ENCODE measurements at regions not wholly inside any gene's neighbourhood (a gene's known extent, or its start where the extent isn't known, plus 50 kb on each side); places are given as distances from the start of the nearest gene placed in this dataset.

- no peak for TF ChIP-seq EZH2phosphoT487 (conservative IDR thresholded peaks at IDR 0.05; ENCODE audit: low read length)
- no peak for TF ChIP-seq CTCF (IDR thresholded peaks at IDR 0.05; ENCODE audit: insufficient read depth, low read length, poor library complexity, severe bottlenecking)
- Histone ChIP-seq H2AFZ (ENCODE audit: low read depth, low read length, severe bottlenecking) (no peak overlapping the region), H3K36me3 (ENCODE audit: low read length) (no peaks in the 10 kb centered on the region), H3K27ac (ENCODE audit: low read depth, low read length) (no peak overlapping the region), H3K9me3 (ENCODE audit: insufficient read depth, low read length) (no peaks in the 10 kb centered on the region), H3K9me2 (replicated peaks; ENCODE audit: insufficient read depth, low read length) (no peaks in the 10 kb centered on the region), H3K4me2 (ENCODE audit: low read depth, low read length, poor library complexity, severe bottlenecking) (no peak overlapping the region), H3K9ac (ENCODE audit: low read length) (no peak overlapping the region), H3F3A (ENCODE audit: insufficient read depth) (no peaks in the 10 kb centered on the region), H3K4me3 (ENCODE audit: insufficient read depth, low read length, poor library complexity, severe bottlenecking) (no peak overlapping the region), H3K79me2 (ENCODE audit: insufficient read depth, low read length) (no peaks in the 10 kb centered on the region), H4K20me1 (ENCODE audit: low read depth, low read length) (no peaks in the 10 kb centered on the region), H3K27me3 (ENCODE audit: low read length) (no peaks in the 10 kb centered on the region)
Observed at GRCh38 chr9:81195206-81195605, 494.1 kb downstream of the TLE1 start.

GRCh38 chr9:81193362-81194339, 495.7 kb downstream of the TLE1 start:
- Histone ChIP-seq H4K20me1 (ENCODE audit: low read depth, low read length) (no peaks in the 10 kb centered on the region), H3K36me3 (ENCODE audit: low read length) (no peaks in the 10 kb centered on the region), H3K9ac (ENCODE audit: low read length) (no peak overlapping the region), H3K27ac (ENCODE audit: low read depth, low read length) (no peak overlapping the region), H3K79me2 (ENCODE audit: insufficient read depth, low read length) (no peaks in the 10 kb centered on the region), H3K4me3 (ENCODE audit: insufficient read depth, low read length, poor library complexity, severe bottlenecking) (no peak overlapping the region), H2AFZ (ENCODE audit: low read depth, low read length, severe bottlenecking) (no peak overlapping the region), H3K9me3 (ENCODE audit: insufficient read depth, low read length) (no peaks in the 10 kb centered on the region), H3K9me2 (replicated peaks; ENCODE audit: insufficient read depth, low read length) (no peaks in the 10 kb centered on the region), H3F3A (ENCODE audit: insufficient read depth) (no peaks in the 10 kb centered on the region), H3K27me3 (ENCODE audit: low read length) (no peaks in the 10 kb centered on the region), H3K4me2 (ENCODE audit: low read depth, low read length, poor library complexity, severe bottlenecking) (no peak overlapping the region)
- TF ChIP-seq CTCF (IDR thresholded peaks at IDR 0.05; ENCODE audit: insufficient read depth, low read length, poor library complexity, severe bottlenecking) (no peak), EZH2phosphoT487 (conservative IDR thresholded peaks at IDR 0.05; ENCODE audit: low read length) (no peak)

- H3K27ac ChIP-seq (ENCODE audit: low read depth, low read length): no peak overlapping the region
- no peaks in the 10 kb centered on the region for H3K79me2 ChIP-seq (ENCODE audit: insufficient read depth, low read length)
- H3K9ac ChIP-seq (ENCODE audit: low read length): no peak overlapping the region
- H3K27me3 ChIP-seq (ENCODE audit: low read length): no peaks in the 10 kb centered on the region
- no peak overlapping the region for H3K4me2 ChIP-seq (ENCODE audit: low read depth, low read length, poor library complexity, severe bottlenecking)
- H3K9me3 ChIP-seq (ENCODE audit: insufficient read depth, low read length): no peaks in the 10 kb centered on the region
- no peaks in the 10 kb centered on the region for H4K20me1 ChIP-seq (ENCODE audit: low read depth, low read length)
- no peak overlapping the region for H2AFZ ChIP-seq (ENCODE audit: low read depth, low read length, severe bottlenecking)
- H3K4me3 ChIP-seq (ENCODE audit: insufficient read depth, low read length, poor library complexity, severe bottlenecking): no peak overlapping the region
- H3K9me2 ChIP-seq (replicated peaks; ENCODE audit: insufficient read depth, low read length): no peaks in the 10 kb centered on the region
- no peaks in the 10 kb centered on the region for H3K36me3 ChIP-seq (ENCODE audit: low read length)
- no peak for TF ChIP-seq CTCF (IDR thresholded peaks at IDR 0.05; ENCODE audit: insufficient read depth, low read length, poor library complexity, severe bottlenecking)
- TF ChIP-seq EZH2phosphoT487 (conservative IDR thresholded peaks at IDR 0.05; ENCODE audit: low read length): no peak
- H3F3A ChIP-seq (ENCODE audit: insufficient read depth): no peaks in the 10 kb centered on the region
Observed at GRCh38 chr9:81191222-81191621, 498.1 kb downstream of the TLE1 start.
